Fibroblast of pulmonary artery (primary cell): ENCODE measurements at regions not wholly inside any gene's neighbourhood (a gene's known extent, or its start where the extent isn't known, plus 50 kb on each side); places are given as distances from the start of the nearest gene placed in this dataset.

Experiments used
- DNase-seq: peaks from one replicate; pipeline ENCODE4 v3.0.0-alpha.2; 2010; ENCODE audit warnings: low read depth
- H3K4me3 ChIP-seq: replicated peaks from 2 replicates; pipeline ENCODE4 v1.5.1; 2011; ENCODE audit warnings: low read depth, mild to moderate bottlenecking, control low read depth, low read length, moderate library complexity
- TF ChIP-seq, protein P1 (sequence below): IDR thresholded peaks from 2 replicates; pipeline ENCODE4 v1.5.1; 2011; ENCODE audit warnings: mild to moderate bottlenecking, control low read depth, low read length, inconsistent platforms; ENCODE audit errors: missing control alignments

DNA sequence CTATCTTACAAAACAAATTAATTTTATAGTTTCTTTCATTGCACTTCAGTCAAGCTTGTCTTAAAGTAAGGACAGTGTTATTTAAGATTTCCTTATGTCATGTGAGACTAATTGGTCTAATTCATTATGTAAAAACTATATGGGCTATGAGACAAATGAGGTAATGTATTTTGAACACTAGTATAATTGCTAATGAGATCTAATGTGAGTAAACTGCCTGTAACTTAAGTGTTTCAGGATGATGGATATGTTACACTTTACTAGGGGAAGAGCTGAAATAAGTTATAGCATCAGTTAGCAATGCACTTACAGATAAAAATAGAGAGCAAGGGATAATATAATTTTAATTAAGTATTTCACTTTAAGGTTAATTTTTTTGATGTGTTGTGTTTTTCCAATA lies 386.3 kb upstream of the MAP3K7 start:
- H3K4me3 ChIP-seq = no peak overlapping the region
- no peak for DNase-seq
- TF ChIP-seq, protein P1, sequence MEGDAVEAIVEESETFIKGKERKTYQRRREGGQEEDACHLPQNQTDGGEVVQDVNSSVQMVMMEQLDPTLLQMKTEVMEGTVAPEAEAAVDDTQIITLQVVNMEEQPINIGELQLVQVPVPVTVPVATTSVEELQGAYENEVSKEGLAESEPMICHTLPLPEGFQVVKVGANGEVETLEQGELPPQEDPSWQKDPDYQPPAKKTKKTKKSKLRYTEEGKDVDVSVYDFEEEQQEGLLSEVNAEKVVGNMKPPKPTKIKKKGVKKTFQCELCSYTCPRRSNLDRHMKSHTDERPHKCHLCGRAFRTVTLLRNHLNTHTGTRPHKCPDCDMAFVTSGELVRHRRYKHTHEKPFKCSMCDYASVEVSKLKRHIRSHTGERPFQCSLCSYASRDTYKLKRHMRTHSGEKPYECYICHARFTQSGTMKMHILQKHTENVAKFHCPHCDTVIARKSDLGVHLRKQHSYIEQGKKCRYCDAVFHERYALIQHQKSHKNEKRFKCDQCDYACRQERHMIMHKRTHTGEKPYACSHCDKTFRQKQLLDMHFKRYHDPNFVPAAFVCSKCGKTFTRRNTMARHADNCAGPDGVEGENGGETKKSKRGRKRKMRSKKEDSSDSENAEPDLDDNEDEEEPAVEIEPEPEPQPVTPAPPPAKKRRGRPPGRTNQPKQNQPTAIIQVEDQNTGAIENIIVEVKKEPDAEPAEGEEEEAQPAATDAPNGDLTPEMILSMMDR = no peak

DNA sequence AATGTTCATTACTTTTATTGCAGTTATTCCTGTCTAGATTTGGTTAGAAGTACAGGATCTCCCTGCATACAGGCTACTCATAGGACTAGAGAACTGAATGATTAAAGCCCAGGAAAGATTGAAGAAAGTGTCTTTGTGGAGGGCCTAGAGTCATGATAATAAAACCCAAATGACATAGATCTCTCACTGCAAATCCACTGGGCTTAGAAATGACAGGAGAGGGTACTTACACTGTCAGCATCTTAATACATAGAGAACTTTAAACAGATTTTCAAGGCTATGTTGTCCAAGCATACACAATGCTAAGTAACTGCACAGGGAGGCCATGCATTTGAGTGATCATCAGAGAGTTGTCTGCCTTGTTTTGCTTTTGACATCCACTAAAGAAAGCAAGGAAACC lies 383.8 kb upstream of the MAP3K7 start:
- TF ChIP-seq, protein P1 = no peak
- no peak for DNase-seq
- no peak overlapping the region for H3K4me3 ChIP-seq

DNA sequence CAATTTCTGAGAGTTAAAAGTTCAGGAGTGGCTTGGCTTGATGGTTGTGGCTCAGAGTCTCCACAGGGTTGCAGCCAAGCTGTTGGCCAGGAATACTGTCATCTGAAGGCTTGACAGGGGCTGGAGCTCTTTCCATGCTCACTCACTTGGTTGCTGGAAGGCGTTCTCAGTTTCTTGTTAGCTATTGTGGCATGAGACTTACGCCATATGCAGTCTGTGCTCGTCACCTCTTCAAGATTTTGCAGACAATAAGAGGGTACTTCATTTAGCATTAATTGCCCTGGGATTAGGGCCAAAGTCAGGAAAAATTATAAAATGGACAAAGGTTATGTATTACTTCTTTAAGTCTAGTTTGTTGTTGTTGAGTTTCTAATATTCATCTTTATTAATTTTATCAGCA lies 380.6 kb upstream of the MAP3K7 start:
- H3K4me3 ChIP-seq = no peak overlapping the region
- TF ChIP-seq, protein P1 = no peak

DNA sequence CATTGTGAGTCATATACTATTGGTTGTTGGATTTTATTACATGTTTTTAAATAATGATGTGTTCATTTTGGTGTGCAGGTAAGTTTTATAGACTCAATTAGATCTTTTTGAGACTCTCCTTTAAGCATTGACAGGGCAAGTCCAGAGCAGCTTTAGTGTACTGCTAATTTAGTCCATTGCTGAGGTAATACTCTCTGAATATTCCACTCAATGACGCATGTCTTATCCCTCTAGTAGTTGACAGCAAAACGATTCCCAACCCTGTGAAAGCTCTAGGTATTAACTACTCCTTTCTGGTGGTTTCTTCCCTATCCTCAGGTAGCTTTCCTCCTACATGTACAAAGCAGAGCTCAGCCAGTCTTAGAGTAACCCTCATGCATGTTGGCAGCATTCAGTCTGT lies 373.5 kb upstream of the MAP3K7 start:
- no peak for DNase-seq
- TF ChIP-seq, protein P1 = no peak
- H3K4me3 ChIP-seq = no peak overlapping the region

More for the DNA sequence above, 380.6 kb upstream of the MAP3K7 start:
- DNase-seq = no peak

DNA sequence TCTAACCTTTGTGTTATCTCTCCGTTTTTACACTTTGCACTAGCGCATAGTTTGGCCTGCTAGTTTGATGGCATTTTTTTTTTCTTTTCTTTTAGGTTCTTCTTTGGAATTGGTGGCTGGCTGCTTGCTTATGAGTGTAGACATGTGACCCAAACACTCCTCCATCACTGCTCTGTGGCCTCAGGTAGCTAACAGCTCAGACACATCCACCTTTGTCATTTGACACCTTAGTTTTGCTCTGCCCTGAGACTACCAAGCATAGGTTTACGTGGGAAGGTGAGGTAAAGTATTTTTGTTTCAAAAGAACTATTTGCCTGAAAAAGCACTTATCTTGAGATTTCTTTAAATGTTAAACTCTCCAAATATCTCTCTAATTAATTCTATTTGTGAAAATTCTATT lies 368.4 kb upstream of the MAP3K7 start:
- DNase-seq = no peak
- TF ChIP-seq, protein P1 = no peak
- no peak overlapping the region for H3K4me3 ChIP-seq

DNA sequence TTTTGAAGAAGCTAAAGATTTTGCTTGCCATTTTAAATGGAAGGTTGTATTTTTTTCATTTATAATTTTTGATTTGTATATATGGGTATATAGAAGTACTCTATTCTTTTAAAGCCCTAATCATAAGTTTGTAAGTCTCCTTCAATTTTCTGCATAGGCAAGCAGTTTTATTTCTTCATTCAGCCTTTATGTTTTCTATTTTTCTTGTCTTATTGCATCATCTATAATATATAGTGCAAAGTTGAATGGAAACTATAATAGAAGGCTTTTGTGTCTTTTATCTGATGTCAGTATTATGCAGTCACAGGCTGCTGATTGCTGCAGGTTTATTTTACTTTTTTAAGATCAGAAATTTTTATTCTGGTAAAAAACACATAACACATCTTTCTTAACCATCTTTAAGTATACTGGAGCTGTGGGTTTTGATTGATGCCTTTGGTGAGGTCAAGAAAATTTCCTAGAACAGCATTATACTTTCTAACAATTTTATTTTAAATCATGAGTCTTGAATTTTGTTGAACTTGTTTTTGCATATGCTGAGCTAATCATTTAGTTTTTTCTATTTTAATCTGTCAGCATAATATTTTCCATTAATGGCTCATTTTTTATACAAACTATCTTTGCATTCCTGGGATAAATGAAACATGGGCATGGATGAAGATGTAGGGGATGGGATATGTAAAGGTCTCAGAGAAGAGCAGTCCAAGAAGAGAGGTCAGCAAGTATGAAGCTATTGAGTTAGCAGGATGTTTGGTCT lies 366.7 kb upstream of the MAP3K7 start:
- TF ChIP-seq, protein P1 = no peak
- no peak for DNase-seq
- no peak overlapping the region for H3K4me3 ChIP-seq

DNA sequence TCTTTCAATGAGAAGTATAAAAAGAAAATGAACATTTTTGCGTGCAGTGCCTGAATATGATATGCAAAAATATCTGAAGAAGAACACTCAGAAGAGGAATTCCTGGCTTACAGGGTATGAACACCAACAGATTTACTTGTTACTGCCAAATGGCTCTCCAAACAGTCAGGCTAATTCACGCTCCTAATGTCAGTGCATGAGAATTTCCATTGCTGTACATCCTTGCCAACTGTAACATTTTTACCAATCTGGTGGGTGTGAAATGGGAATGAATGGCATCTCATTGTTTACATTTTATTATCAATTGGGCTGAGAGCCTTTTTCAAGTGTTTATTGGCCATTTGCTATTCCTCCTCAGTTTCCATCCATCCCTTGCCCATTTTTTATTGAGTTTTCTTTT lies 365.3 kb upstream of the MAP3K7 start:
- DNase-seq = no peak
- TF ChIP-seq, protein P1 = no peak
- no peak overlapping the region for H3K4me3 ChIP-seq
